LNCAP (cell line): ENCODE measurements at regions not wholly inside any gene's neighbourhood (a gene's known extent, or its start where the extent isn't known, plus 50 kb on each side); places are given as distances from the start of the nearest gene placed in this dataset.

Experiments
- TF ChIP-seq, protein P1 (sequence below): fragments of 450-650 bp; IDR thresholded peaks from 2 replicates; pipeline ENCODE4 v1.5.1; 2017; ENCODE audit warnings: mild to moderate bottlenecking

DNA sequence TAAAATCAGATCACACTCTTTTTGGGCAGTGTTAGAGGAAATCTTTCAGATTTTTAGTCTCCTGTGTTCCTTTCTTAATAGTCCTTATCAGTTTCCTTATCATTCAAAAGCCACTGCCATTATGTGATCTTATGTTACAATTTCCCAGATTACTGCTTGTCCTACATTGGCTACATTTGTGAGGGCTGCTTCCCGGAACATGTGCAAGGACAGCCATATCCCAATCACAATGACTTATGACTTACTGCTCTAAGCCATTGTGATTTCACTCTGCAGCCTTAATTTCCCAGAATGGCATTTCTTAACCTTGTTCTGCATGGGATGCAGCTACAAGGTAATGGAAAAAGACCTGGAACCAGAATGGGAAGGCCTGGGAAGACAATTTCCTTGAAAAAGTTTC, 125.1 kb upstream of the PPP2R3A start:
- TF ChIP-seq, protein P1, sequence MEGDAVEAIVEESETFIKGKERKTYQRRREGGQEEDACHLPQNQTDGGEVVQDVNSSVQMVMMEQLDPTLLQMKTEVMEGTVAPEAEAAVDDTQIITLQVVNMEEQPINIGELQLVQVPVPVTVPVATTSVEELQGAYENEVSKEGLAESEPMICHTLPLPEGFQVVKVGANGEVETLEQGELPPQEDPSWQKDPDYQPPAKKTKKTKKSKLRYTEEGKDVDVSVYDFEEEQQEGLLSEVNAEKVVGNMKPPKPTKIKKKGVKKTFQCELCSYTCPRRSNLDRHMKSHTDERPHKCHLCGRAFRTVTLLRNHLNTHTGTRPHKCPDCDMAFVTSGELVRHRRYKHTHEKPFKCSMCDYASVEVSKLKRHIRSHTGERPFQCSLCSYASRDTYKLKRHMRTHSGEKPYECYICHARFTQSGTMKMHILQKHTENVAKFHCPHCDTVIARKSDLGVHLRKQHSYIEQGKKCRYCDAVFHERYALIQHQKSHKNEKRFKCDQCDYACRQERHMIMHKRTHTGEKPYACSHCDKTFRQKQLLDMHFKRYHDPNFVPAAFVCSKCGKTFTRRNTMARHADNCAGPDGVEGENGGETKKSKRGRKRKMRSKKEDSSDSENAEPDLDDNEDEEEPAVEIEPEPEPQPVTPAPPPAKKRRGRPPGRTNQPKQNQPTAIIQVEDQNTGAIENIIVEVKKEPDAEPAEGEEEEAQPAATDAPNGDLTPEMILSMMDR, result no peak

- TF ChIP-seq, protein P1, result no peak
Measured at GRCh38 chr3:135844386-135844785, 121.1 kb upstream of the PPP2R3A start.

GRCh38 chr3:135848051-135848450, 117.5 kb upstream of the PPP2R3A start:
- TF ChIP-seq, protein P1, result no peak

DNA sequence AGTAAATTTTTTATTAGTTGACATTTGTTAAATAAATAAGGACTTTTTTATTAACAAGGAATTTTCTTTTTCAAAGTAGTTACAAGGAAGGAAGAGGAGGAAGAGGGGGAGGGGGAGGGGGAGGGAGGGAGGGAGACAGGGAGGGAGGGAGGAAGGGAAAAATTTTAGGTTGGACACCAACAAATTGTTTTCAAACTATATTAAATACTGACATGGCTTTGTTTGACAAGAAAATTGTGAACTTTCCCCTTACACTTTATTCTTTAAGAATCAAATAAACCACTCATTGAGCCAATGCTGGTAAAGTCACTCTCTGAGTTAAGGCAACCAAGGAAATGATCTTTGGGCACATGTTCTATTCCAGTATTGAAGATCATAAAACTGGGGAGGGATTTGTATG, 115.7 kb upstream of the PPP2R3A start:
- TF ChIP-seq, protein P1, result no peak

GRCh38 chr3:135851201-135852081, 114.1 kb upstream of the PPP2R3A start:
- TF ChIP-seq, protein P1, result no peak

DNA sequence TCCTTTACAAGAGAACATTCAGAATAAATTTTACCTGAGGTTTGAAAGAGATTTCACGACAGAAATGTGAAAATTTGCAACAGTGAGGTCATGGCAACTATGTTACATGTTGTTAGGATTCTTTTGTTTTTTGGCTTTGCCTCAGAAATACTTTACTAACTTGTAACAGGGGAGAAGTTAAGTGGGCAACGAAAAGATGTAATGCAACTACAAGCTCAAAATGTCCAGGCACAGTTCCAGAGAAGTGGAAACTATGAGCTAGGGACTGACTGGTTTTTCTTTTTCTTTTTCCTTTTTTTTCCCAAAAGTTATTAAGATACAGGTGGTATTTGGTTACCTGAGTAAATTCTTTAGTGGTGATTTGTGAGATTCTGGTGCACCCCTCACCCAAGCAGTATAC, 111.5 kb upstream of the PPP2R3A start:
- TF ChIP-seq, protein P1, result no peak

DNA sequence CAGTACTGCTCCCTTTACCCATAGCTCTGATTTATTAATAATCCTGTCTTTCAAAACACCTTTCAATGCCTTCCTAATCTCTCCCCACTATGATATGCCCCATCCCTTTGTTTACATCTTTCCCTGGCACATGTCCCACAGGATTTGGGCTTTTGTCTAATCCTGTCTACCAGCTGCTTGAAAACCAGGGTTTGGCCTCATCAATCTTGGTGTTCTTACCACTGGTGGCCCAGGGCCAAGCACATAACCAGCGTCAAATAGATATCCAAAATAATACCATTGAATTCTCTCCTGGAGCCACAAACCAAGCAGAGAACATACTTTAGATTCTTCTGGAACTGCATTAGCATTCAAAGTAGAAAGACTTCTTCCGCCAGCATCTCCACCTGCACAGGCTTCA, 104.8 kb upstream of the PPP2R3A start:
- TF ChIP-seq, protein P1, result no peak
